Liver (tissue), 8 donors: ENCODE measurements at regions not wholly inside any gene's neighbourhood (a gene's known extent, or its start where the extent isn't known, plus 50 kb on each side); places are given as distances from the start of the nearest gene placed in this dataset.

Experiments used
- DNase-seq: peaks from one replicate; pipeline ENCODE4 v3.0.0-alpha.2; 2017; ENCODE audit warnings: low spot score
- H3K27ac ChIP-seq, 2 donors: one replicate each; pipeline ENCODE4 v1.7.0; 2013; ENCODE audit warnings: inconsistent platforms in 2 of 2, low read length in 2 of 2, control low read depth in 1 of 2, low read depth in 1 of 2, mild to moderate bottlenecking in 1 of 2
- H3K27me3 ChIP-seq, 4 donors: one replicate each; pipeline versions ENCODE4 v1.6.1 to v1.7.0; 2013; ENCODE audit warnings: low read length in 3 of 4, inconsistent platforms in 1 of 4, mild to moderate bottlenecking in 1 of 4, moderate library complexity in 1 of 4; ENCODE audit not compliant: control insufficient read depth in 4 of 4, insufficient read depth in 4 of 4
- H3K36me3 ChIP-seq, 4 donors: one replicate each; pipeline versions ENCODE4 v1.6.1 to v1.7.0; 2013; ENCODE audit warnings: low read length in 3 of 4, mild to moderate bottlenecking in 3 of 4, low read depth in 1 of 4, moderate library complexity in 1 of 4; ENCODE audit not compliant: control insufficient read depth in 4 of 4, insufficient read depth in 3 of 4
- H3K4me1 ChIP-seq, 4 donors: one replicate each; pipeline versions ENCODE4 v1.6.1 to v1.7.0; 2013; ENCODE audit warnings: low read length in 3 of 4, mild to moderate bottlenecking in 3 of 4, moderate library complexity in 1 of 4; ENCODE audit not compliant: control insufficient read depth in 4 of 4, insufficient read depth in 4 of 4
- H3K4me3 ChIP-seq, 3 donors: one replicate each; pipeline versions ENCODE4 v1.6.1 to v1.7.0; 2013; ENCODE audit warnings: low read length in 3 of 3, control low read depth in 1 of 3, low read depth in 1 of 3, mild to moderate bottlenecking in 1 of 3
- H3K9ac ChIP-seq, 2 donors: one replicate each; pipeline ENCODE4 v1.7.0; 2013; ENCODE audit warnings: low read length in 2 of 2, mild to moderate bottlenecking in 2 of 2, moderate library complexity in 2 of 2, control low read depth in 1 of 2, low read depth in 1 of 2
- H3K9me3 ChIP-seq, 4 donors: one replicate each; pipeline versions ENCODE4 v1.6.1 to v1.7.0; 2013; ENCODE audit warnings: low read length in 3 of 4; ENCODE audit not compliant: control insufficient read depth in 4 of 4
- EGR1 ChIP-seq, 2 donors: IDR thresholded peaks; 2 replicates each; pipeline ENCODE4 v1.6.1; 2016 to 2018; ENCODE audit warnings: antibody characterized with exemption in 2 of 2, low read depth in 2 of 2
- FOXA1 ChIP-seq: IDR thresholded peaks from 2 replicates; pipeline ENCODE4 v1.6.1; 2016; ENCODE audit warnings: antibody characterized with exemption
- FOXA2 ChIP-seq: IDR thresholded peaks from 2 replicates; pipeline ENCODE4 v1.6.1; 2016; ENCODE audit warnings: antibody characterized with exemption
- GABPA ChIP-seq, 2 donors: IDR thresholded peaks in 1 of 2; conservative IDR thresholded peaks in 1 of 2; 2 replicates each; pipeline ENCODE4 v1.6.1; 2016; ENCODE audit warnings: antibody characterized with exemption in 2 of 2, mild to moderate bottlenecking in 1 of 2, moderate library complexity in 1 of 2
- HNF4A ChIP-seq, 2 donors: conservative IDR thresholded peaks; 2 replicates each; pipeline ENCODE4 v1.6.1; 2016; ENCODE audit warnings: antibody characterized with exemption in 2 of 2, mild to moderate bottlenecking in 2 of 2
- HNF4G ChIP-seq: IDR thresholded peaks from 2 replicates; pipeline ENCODE4 v1.6.1; 2016; ENCODE audit warnings: antibody characterized with exemption
- JUND ChIP-seq, 2 donors: IDR thresholded peaks; 2 replicates each; pipeline ENCODE4 v1.6.1; 2016; ENCODE audit warnings: antibody characterized with exemption in 2 of 2
- NR2F2 ChIP-seq: IDR thresholded peaks from 2 replicates; pipeline ENCODE4 v1.6.1; 2016; ENCODE audit warnings: antibody characterized with exemption
- RAD21 ChIP-seq, 2 donors: IDR thresholded peaks; 2 replicates each; pipeline ENCODE4 v1.6.1; 2016; ENCODE audit warnings: antibody characterized with exemption in 2 of 2, mild to moderate bottlenecking in 2 of 2
- RXRA ChIP-seq, 2 donors: IDR thresholded peaks; 2 replicates each; pipeline ENCODE4 v1.6.1; 2017 to 2018; ENCODE audit warnings: antibody characterized with exemption in 2 of 2, mild to moderate bottlenecking in 1 of 2
- SP1 ChIP-seq: IDR thresholded peaks from 2 replicates; pipeline ENCODE4 v1.6.1; 2018; ENCODE audit warnings: antibody characterized with exemption, mild to moderate bottlenecking
- TAF1 ChIP-seq: conservative IDR thresholded peaks from 2 replicates; pipeline ENCODE4 v1.6.1; 2016; ENCODE audit warnings: antibody characterized with exemption, mild to moderate bottlenecking
- YY1 ChIP-seq: IDR thresholded peaks from 2 replicates; pipeline ENCODE4 v1.6.1; 2016; ENCODE audit warnings: antibody characterized with exemption, mild to moderate bottlenecking
- WGBS: extraction: QIAGEN DNeasy Blood & Tissue Kit; methylation state at CpG from one replicate; pipeline ENCODE4 v1.1.7; 2013; 5-methylcytosine and 5-hydroxymethylcytosine counted together
- TF ChIP-seq, protein P1 (sequence below): IDR thresholded peaks from 2 replicates; pipeline ENCODE4 v1.6.1; 2016; ENCODE audit warnings: antibody characterized with exemption
- TF ChIP-seq, protein P2 (sequence below): IDR thresholded peaks from 2 replicates; pipeline ENCODE4 v1.6.1; 2016; ENCODE audit warnings: antibody characterized with exemption
- TF ChIP-seq, protein P3 (sequence below): IDR thresholded peaks from 2 replicates; pipeline ENCODE4 v1.6.1; 2016; ENCODE audit warnings: antibody characterized with exemption, mild to moderate bottlenecking
- TF ChIP-seq, protein P4 (sequence below): IDR thresholded peaks from 2 replicates; pipeline ENCODE4 v1.6.1; 2016; ENCODE audit warnings: antibody characterized with exemption
- TF ChIP-seq, protein P5 (sequence below): fragments of 150-350 bp; IDR thresholded peaks from 2 replicates; pipeline ENCODE4 v1.5.1; 2017; ENCODE audit warnings: improper control_type of control experiment, low read depth, low read length; ENCODE audit not compliant: missing input control
- donor health status: healthy.
- donor health status: healthy.
- donor health status: healthy.
- donor health status: healthy.
- donor health status: healthy.

DNA sequence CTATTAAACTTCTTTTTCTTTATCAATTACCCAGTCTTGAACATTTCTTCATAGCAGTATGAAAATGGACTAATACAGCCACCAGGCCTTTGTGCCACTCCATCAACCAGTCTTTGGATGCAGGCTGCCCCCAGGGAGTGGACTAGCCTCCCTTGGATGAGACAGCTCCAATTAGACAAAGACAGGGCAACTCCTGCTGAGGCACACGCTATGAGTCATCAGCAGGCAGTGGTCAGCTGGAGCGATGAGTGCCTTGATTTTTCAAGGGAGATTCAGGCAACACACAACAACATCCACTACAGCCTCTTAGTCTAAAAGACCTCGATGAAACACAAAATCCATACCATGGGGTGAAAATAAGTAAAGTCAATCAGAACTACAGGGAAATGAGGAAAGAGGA lies 160.1 kb downstream of the ARRDC4 start:
- DNase-seq, result no peak
- Histone ChIP-seq H3K27ac (no peak overlapping the region), H3K9ac (no peak overlapping the region), H3K4me1 (no peaks in the 10 kb centered on the region), H3K36me3 (no peaks in the 10 kb centered on the region), H3K27me3 (peaks cover 0 to 6% (median 0%) of the 10 kb centered on the region in 4 donors), H3K9me3 (no peaks in the 10 kb centered on the region), H3K4me3 (no peak overlapping the region)
- 80% methylated on average over 3 of the region's 3 CpGs for WGBS
- no peak for TF ChIP-seq TAF1
- no peak for TF ChIP-seq HNF4G
- TF ChIP-seq, protein P1, sequence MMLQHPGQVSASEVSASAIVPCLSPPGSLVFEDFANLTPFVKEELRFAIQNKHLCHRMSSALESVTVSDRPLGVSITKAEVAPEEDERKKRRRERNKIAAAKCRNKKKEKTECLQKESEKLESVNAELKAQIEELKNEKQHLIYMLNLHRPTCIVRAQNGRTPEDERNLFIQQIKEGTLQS, result no peak
- TF ChIP-seq, protein P2, sequence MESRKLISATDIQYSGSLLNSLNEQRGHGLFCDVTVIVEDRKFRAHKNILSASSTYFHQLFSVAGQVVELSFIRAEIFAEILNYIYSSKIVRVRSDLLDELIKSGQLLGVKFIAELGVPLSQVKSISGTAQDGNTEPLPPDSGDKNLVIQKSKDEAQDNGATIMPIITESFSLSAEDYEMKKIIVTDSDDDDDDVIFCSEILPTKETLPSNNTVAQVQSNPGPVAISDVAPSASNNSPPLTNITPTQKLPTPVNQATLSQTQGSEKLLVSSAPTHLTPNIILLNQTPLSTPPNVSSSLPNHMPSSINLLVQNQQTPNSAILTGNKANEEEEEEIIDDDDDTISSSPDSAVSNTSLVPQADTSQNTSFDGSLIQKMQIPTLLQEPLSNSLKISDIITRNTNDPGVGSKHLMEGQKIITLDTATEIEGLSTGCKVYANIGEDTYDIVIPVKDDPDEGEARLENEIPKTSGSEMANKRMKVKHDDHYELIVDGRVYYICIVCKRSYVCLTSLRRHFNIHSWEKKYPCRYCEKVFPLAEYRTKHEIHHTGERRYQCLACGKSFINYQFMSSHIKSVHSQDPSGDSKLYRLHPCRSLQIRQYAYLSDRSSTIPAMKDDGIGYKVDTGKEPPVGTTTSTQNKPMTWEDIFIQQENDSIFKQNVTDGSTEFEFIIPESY, result no peak
- no peak for TF ChIP-seq JUND (IDR thresholded peaks at IDR 0.05)
- TF ChIP-seq, protein P3, sequence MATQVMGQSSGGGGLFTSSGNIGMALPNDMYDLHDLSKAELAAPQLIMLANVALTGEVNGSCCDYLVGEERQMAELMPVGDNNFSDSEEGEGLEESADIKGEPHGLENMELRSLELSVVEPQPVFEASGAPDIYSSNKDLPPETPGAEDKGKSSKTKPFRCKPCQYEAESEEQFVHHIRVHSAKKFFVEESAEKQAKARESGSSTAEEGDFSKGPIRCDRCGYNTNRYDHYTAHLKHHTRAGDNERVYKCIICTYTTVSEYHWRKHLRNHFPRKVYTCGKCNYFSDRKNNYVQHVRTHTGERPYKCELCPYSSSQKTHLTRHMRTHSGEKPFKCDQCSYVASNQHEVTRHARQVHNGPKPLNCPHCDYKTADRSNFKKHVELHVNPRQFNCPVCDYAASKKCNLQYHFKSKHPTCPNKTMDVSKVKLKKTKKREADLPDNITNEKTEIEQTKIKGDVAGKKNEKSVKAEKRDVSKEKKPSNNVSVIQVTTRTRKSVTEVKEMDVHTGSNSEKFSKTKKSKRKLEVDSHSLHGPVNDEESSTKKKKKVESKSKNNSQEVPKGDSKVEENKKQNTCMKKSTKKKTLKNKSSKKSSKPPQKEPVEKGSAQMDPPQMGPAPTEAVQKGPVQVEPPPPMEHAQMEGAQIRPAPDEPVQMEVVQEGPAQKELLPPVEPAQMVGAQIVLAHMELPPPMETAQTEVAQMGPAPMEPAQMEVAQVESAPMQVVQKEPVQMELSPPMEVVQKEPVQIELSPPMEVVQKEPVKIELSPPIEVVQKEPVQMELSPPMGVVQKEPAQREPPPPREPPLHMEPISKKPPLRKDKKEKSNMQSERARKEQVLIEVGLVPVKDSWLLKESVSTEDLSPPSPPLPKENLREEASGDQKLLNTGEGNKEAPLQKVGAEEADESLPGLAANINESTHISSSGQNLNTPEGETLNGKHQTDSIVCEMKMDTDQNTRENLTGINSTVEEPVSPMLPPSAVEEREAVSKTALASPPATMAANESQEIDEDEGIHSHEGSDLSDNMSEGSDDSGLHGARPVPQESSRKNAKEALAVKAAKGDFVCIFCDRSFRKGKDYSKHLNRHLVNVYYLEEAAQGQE, result no peak
- TF ChIP-seq YY1, result no peak
- TF ChIP-seq GABPA (IDR thresholded peaks at IDR 0.05 in 1 of 2, conservative IDR thresholded peaks at IDR 0.05 in 1 of 2), result no peak
- no peak for TF ChIP-seq FOXA1
- no peak for TF ChIP-seq EGR1 (IDR thresholded peaks at IDR 0.05; ENCODE audit: low read depth in 2 of 2)
- TF ChIP-seq RXRA (IDR thresholded peaks at IDR 0.05), result no peak
- no peak for TF ChIP-seq HNF4A (conservative IDR thresholded peaks at IDR 0.05)
- no peak for TF ChIP-seq FOXA2
- no peak for TF ChIP-seq SP1

DNA sequence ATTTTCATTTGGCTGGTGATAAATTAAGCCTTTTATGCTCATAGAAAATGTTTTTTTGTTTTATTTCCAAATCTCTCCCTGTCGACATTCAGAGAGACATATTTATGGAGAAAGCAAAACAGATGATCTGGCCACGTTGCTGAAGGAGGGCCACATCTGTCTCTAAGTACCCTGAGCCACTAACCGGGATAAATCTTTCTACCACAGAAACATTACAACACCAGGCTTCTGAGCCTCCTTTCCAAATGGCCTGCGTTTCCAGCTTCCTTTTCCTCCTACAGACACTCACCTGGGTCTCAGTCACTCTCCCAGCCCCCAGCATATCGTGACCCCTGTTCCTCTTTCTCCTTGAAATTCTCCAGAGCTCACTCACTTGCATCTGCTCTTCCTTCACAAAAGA lies 161.0 kb downstream of the ARRDC4 start:
- no peaks in the 10 kb centered on the region for H3K4me1 ChIP-seq
- H3K27ac ChIP-seq, result no peak overlapping the region
- no peaks in the 10 kb centered on the region for H3K36me3 ChIP-seq
- no peak for DNase-seq
- peaks cover 0 to 6% (median 0%) of the 10 kb centered on the region in 4 donors for H3K27me3 ChIP-seq
- H3K4me3 ChIP-seq, result no peak overlapping the region
- 51% methylated on average over 5 of the region's 5 CpGs for WGBS
- no peak overlapping the region for H3K9ac ChIP-seq
- H3K9me3 ChIP-seq, result no peaks in the 10 kb centered on the region
- TF ChIP-seq TAF1 (no peak), HNF4G (no peak), HNF4A (conservative IDR thresholded peaks at IDR 0.05) (no peak), RXRA (IDR thresholded peaks at IDR 0.05) (no peak), EGR1 (IDR thresholded peaks at IDR 0.05; ENCODE audit: low read depth in 2 of 2) (no peak), GABPA (IDR thresholded peaks at IDR 0.05 in 1 of 2, conservative IDR thresholded peaks at IDR 0.05 in 1 of 2) (no peak), NR2F2 (no peak), FOXA2 (no peak), SP1 (no peak), FOXA1 (no peak), RAD21 (IDR thresholded peaks at IDR 0.05) (no peak)
- TF ChIP-seq, protein P3, result no peak
- TF ChIP-seq, protein P1, result no peak
- TF ChIP-seq, protein P4, sequence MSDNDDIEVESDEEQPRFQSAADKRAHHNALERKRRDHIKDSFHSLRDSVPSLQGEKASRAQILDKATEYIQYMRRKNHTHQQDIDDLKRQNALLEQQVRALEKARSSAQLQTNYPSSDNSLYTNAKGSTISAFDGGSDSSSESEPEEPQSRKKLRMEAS, result no peak
- TF ChIP-seq, protein P5, sequence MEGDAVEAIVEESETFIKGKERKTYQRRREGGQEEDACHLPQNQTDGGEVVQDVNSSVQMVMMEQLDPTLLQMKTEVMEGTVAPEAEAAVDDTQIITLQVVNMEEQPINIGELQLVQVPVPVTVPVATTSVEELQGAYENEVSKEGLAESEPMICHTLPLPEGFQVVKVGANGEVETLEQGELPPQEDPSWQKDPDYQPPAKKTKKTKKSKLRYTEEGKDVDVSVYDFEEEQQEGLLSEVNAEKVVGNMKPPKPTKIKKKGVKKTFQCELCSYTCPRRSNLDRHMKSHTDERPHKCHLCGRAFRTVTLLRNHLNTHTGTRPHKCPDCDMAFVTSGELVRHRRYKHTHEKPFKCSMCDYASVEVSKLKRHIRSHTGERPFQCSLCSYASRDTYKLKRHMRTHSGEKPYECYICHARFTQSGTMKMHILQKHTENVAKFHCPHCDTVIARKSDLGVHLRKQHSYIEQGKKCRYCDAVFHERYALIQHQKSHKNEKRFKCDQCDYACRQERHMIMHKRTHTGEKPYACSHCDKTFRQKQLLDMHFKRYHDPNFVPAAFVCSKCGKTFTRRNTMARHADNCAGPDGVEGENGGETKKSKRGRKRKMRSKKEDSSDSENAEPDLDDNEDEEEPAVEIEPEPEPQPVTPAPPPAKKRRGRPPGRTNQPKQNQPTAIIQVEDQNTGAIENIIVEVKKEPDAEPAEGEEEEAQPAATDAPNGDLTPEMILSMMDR, result no peak
- TF ChIP-seq, protein P2, result no peak
